ENCODE measurements at regions not wholly inside any gene's neighbourhood (a gene's known extent, or its start where the extent isn't known, plus 50 kb on each side); places are given as distances from the start of the nearest gene placed in this dataset.

DNA sequence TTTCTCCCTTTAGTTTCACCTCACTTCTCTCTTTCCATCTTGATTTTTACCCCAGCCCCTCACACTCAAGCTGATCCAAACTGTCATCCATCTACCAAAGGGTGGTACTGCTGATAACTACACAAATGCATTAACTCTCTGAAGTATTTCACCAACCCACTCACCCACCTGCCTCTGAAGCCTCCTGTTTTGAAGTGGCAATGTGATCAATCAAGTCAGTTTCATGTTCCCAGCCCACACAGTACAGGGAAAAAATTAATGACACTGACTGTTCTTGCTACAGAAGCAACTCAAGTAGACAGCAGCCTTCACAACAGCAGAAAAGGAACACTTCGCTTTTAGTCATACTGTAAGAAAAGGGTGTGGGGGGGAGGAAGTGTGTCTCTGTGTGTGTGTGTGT, 183.0 kb upstream of the NOCT start:
- H3K36me3 ChIP-seq (ENCODE audit: control insufficient read depth, insufficient read depth, low read length): no peaks in the 10 kb centered on the region
- no CpG with 5 or more reads among the region's 1 CpG for WGBS, 2 experiments (ENCODE audit: insufficient coverage in 2 of 2)

DNA sequence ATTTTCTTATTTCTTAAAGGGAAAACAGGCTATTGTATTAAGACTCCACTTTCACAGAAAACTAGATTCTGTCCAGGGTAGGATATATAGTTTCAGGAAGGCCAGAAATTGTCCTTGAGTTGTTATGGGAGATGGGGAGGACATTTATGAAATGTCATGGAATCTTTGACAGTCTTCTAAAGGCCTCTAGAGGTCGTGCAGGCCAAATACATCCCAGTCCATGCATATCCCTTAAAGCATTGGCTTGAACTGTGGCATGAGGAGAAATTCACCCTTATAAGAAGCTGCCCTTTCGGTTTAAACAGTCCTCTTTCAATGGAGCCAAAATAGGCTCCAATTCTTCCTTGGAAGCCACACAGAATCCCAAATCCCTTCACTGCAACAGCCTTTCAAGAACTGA, 183.6 kb upstream of the NOCT start:
- no peak overlapping the region for H3K27ac ChIP-seq (ENCODE audit: low read depth, low read length, severe bottlenecking)
- H3K4me1 ChIP-seq (ENCODE audit: control insufficient read depth, insufficient read depth, low read length, poor library complexity, severe bottlenecking): no peaks in the 10 kb centered on the region
- no peaks in the 10 kb centered on the region for H3K9me3 ChIP-seq (ENCODE audit: control insufficient read depth, low read length)
- no peak overlapping the region for H3K4me3 ChIP-seq (ENCODE audit: extremely low read depth, insufficient read depth, low read length, poor library complexity, severe bottlenecking)
- H3K36me3 ChIP-seq (ENCODE audit: control insufficient read depth, insufficient read depth, low read length): no peaks in the 10 kb centered on the region
- WGBS, 2 experiments (ENCODE audit: insufficient coverage in 2 of 2): 69 to 100% methylated on average over 1 to 2 of the region's 2 CpGs

More for the DNA sequence above, 183.0 kb upstream of the NOCT start:
- Histone ChIP-seq H3K9me3 (ENCODE audit: control insufficient read depth, low read length) (no peaks in the 10 kb centered on the region), H3K27ac (ENCODE audit: low read depth, low read length, severe bottlenecking) (no peak overlapping the region), H3K4me3 (ENCODE audit: extremely low read depth, insufficient read depth, low read length, poor library complexity, severe bottlenecking) (no peak overlapping the region), H3K4me1 (ENCODE audit: control insufficient read depth, insufficient read depth, low read length, poor library complexity, severe bottlenecking) (no peaks in the 10 kb centered on the region)

- Histone ChIP-seq H3K4me3 (ENCODE audit: extremely low read depth, insufficient read depth, low read length, poor library complexity, severe bottlenecking) (no peak overlapping the region), H3K4me1 (ENCODE audit: control insufficient read depth, insufficient read depth, low read length, poor library complexity, severe bottlenecking) (no peaks in the 10 kb centered on the region), H3K27ac (ENCODE audit: low read depth, low read length, severe bottlenecking) (no peak overlapping the region), H3K36me3 (ENCODE audit: control insufficient read depth, insufficient read depth, low read length) (no peaks in the 10 kb centered on the region), H3K9me3 (ENCODE audit: control insufficient read depth, low read length) (no peaks in the 10 kb centered on the region)
- WGBS, 2 experiments (ENCODE audit: insufficient coverage in 2 of 2): 100% methylated on average over 1 of the region's 1 CpG; no CpG with 5 or more reads in 1 of the 2 experiments
Observed at GRCh38 chr4:138828926-138829325, 186.7 kb upstream of the NOCT start.

- Histone ChIP-seq H3K4me3 (ENCODE audit: extremely low read depth, insufficient read depth, low read length, poor library complexity, severe bottlenecking) (no peak overlapping the region), H3K27ac (ENCODE audit: low read depth, low read length, severe bottlenecking) (no peak overlapping the region), H3K4me1 (ENCODE audit: control insufficient read depth, insufficient read depth, low read length, poor library complexity, severe bottlenecking) (no peaks in the 10 kb centered on the region), H3K9me3 (ENCODE audit: control insufficient read depth, low read length) (no peaks in the 10 kb centered on the region), H3K36me3 (ENCODE audit: control insufficient read depth, insufficient read depth, low read length) (no peaks in the 10 kb centered on the region)
- WGBS, 2 experiments (ENCODE audit: insufficient coverage in 2 of 2): 100% methylated on average over 1 of the region's 2 CpGs
Observed at GRCh38 chr4:138826754-138827153, 188.8 kb upstream of the NOCT start.

DNA sequence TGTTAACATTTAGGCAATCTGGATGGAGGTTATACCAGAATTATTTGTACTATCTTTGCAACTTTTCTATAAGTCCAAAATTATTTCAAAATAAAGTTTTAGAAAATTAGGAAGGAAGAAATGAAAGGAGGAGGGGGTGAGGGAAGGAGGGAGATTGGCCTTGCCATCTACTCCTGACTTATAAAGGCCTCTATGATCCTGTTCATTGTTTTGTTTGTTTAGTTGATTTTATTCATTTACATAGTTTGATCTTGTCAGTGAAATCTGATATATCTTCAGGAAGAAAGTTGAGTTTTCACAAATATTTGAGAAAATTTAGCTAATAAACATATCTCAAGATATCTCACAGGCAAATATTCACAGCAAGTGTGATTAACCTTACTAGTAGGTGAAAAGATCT, 189.3 kb upstream of the NOCT start:
- H3K4me3 ChIP-seq (ENCODE audit: extremely low read depth, insufficient read depth, low read length, poor library complexity, severe bottlenecking): no peak overlapping the region
- H3K27ac ChIP-seq (ENCODE audit: low read depth, low read length, severe bottlenecking): no peak overlapping the region
- no peaks in the 10 kb centered on the region for H3K9me3 ChIP-seq (ENCODE audit: control insufficient read depth, low read length)
- no peaks in the 10 kb centered on the region for H3K36me3 ChIP-seq (ENCODE audit: control insufficient read depth, insufficient read depth, low read length)
- no peaks in the 10 kb centered on the region for H3K4me1 ChIP-seq (ENCODE audit: control insufficient read depth, insufficient read depth, low read length, poor library complexity, severe bottlenecking)

DNA sequence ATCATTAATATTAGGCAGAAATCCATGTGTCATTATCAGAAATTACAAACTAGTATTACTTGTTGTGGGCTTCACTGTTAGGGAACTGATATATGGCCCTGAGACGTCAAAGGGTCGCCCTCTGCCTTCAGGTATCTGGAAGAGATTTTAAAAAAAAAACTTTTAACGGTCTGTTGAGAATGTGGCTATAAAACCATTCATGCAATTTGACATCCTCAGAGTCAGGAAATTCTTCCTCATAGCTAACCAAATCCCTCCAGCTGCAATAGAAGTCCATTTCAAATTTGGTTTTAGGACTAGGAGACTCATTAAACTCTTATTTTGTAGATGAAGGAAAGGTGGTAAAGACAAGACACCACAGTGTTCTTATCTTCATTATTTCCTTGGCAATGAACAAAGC, 194.2 kb upstream of the NOCT start:
- Histone ChIP-seq H3K9me3 (ENCODE audit: control insufficient read depth, low read length) (no peaks in the 10 kb centered on the region), H3K4me1 (ENCODE audit: control insufficient read depth, insufficient read depth, low read length, poor library complexity, severe bottlenecking) (no peaks in the 10 kb centered on the region), H3K4me3 (ENCODE audit: extremely low read depth, insufficient read depth, low read length, poor library complexity, severe bottlenecking) (no peak overlapping the region), H3K27ac (ENCODE audit: low read depth, low read length, severe bottlenecking) (no peak overlapping the region), H3K36me3 (ENCODE audit: control insufficient read depth, insufficient read depth, low read length) (no peaks in the 10 kb centered on the region)
- WGBS, 2 experiments (ENCODE audit: insufficient coverage in 2 of 2): 75% methylated on average over 2 of the region's 3 CpGs; no CpG with 5 or more reads in 1 of the 2 experiments

- Histone ChIP-seq H3K4me1 (ENCODE audit: control insufficient read depth, insufficient read depth, low read length, poor library complexity, severe bottlenecking) (no peaks in the 10 kb centered on the region), H3K27ac (ENCODE audit: low read depth, low read length, severe bottlenecking) (no peak overlapping the region)
Observed at GRCh38 chr4:138816875-138817274, 198.7 kb upstream of the NOCT start.

DNA sequence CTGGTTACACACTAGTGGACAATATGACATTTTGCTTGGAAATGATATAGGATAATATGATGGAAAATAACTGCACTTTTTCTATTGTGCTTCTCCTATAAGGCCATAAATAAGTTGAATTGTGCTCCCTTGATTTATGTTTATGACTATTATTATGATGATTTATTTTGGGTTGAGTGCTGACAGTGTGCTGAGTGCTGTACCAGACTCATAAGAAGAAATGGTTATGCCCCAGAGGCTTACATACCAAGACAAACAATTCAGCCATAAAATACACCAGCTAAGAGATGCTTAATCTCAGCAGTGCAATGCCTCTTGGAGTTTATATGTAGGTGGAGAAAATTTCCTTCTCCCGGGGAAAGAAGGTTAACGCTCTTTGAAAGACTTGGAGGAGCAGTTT, 199.8 kb upstream of the NOCT start:
- Histone ChIP-seq H3K4me3 (ENCODE audit: extremely low read depth, insufficient read depth, low read length, poor library complexity, severe bottlenecking) (no peak overlapping the region), H3K9me3 (ENCODE audit: control insufficient read depth, low read length) (no peaks in the 10 kb centered on the region), H3K36me3 (ENCODE audit: control insufficient read depth, insufficient read depth, low read length) (no peaks in the 10 kb centered on the region), H3K4me1 (ENCODE audit: control insufficient read depth, insufficient read depth, low read length, poor library complexity, severe bottlenecking) (no peaks in the 10 kb centered on the region), H3K27ac (ENCODE audit: low read depth, low read length, severe bottlenecking) (no peak overlapping the region)
- WGBS, 2 experiments (ENCODE audit: insufficient coverage in 2 of 2): 88 to 92% methylated on average over 2 of the region's 2 CpGs

More at GRCh38 chr4:138816875-138817274, 198.7 kb upstream of the NOCT start:
- Histone ChIP-seq H3K9me3 (ENCODE audit: control insufficient read depth, low read length) (no peaks in the 10 kb centered on the region), H3K36me3 (ENCODE audit: control insufficient read depth, insufficient read depth, low read length) (no peaks in the 10 kb centered on the region), H3K4me3 (ENCODE audit: extremely low read depth, insufficient read depth, low read length, poor library complexity, severe bottlenecking) (no peak overlapping the region)
- WGBS, 2 experiments (ENCODE audit: insufficient coverage in 2 of 2): 60 to 63% methylated on average over 1 of the region's 3 CpGs

GRCh38 chr4:138805736-138806135, 209.8 kb upstream of the NOCT start:
- Histone ChIP-seq H3K36me3 (ENCODE audit: control insufficient read depth, insufficient read depth, low read length) (no peaks in the 10 kb centered on the region), H3K9me3 (ENCODE audit: control insufficient read depth, low read length) (no peaks in the 10 kb centered on the region), H3K4me3 (ENCODE audit: extremely low read depth, insufficient read depth, low read length, poor library complexity, severe bottlenecking) (no peak overlapping the region), H3K27ac (ENCODE audit: low read depth, low read length, severe bottlenecking) (no peak overlapping the region), H3K4me1 (ENCODE audit: control insufficient read depth, insufficient read depth, low read length, poor library complexity, severe bottlenecking) (no peaks in the 10 kb centered on the region)
- 0% methylated on average over 1 of the region's 4 CpGs for WGBS, 2 experiments (ENCODE audit: insufficient coverage in 2 of 2)

DNA sequence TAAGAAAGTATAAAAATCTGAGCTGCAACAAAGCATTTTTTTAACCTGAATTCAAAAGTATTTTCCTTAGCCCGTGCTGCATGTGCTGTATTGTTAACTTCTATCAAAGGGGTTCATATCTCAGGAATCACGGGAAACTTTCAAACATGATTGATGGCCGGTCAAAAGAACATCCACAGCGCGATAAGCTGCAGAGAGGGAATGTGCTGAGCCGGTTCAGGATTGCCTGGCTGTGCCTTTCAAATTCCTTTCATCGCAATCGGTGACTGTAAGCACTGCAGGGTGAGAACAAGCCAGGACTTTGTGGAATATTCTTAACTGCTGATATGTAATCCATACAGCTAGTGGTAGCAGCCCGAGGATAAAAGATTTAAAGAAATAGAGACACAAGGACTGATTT, 210.9 kb upstream of the NOCT start:
- no peaks in the 10 kb centered on the region for H3K4me1 ChIP-seq (ENCODE audit: control insufficient read depth, insufficient read depth, low read length, poor library complexity, severe bottlenecking)
- peak overlapping the region; percentile 78 for H3K27ac ChIP-seq (ENCODE audit: low read depth, low read length, severe bottlenecking)
- no peak overlapping the region for H3K4me3 ChIP-seq (ENCODE audit: extremely low read depth, insufficient read depth, low read length, poor library complexity, severe bottlenecking)
- H3K9me3 ChIP-seq (ENCODE audit: control insufficient read depth, low read length): no peaks in the 10 kb centered on the region
- no peaks in the 10 kb centered on the region for H3K36me3 ChIP-seq (ENCODE audit: control insufficient read depth, insufficient read depth, low read length)
- 37 to 56% methylated on average over 8 to 9 of the region's 9 CpGs for WGBS, 2 experiments (ENCODE audit: insufficient coverage in 2 of 2)

- Histone ChIP-seq H3K27ac (ENCODE audit: low read depth, low read length, severe bottlenecking) (no peak overlapping the region), H3K9me3 (ENCODE audit: control insufficient read depth, low read length) (no peaks in the 10 kb centered on the region), H3K4me1 (ENCODE audit: control insufficient read depth, insufficient read depth, low read length, poor library complexity, severe bottlenecking) (no peaks in the 10 kb centered on the region), H3K36me3 (ENCODE audit: control insufficient read depth, insufficient read depth, low read length) (no peaks in the 10 kb centered on the region), H3K4me3 (ENCODE audit: extremely low read depth, insufficient read depth, low read length, poor library complexity, severe bottlenecking) (no peak overlapping the region)
- WGBS, 2 experiments (ENCODE audit: insufficient coverage in 2 of 2): 100% methylated on average over 1 of the region's 4 CpGs
Observed at GRCh38 chr4:138803051-138803450, 212.5 kb upstream of the NOCT start.

GRCh38 chr4:138802499-138802898, 213.1 kb upstream of the NOCT start:
- no peak overlapping the region for H3K4me3 ChIP-seq (ENCODE audit: extremely low read depth, insufficient read depth, low read length, poor library complexity, severe bottlenecking)
- no peaks in the 10 kb centered on the region for H3K4me1 ChIP-seq (ENCODE audit: control insufficient read depth, insufficient read depth, low read length, poor library complexity, severe bottlenecking)
- H3K9me3 ChIP-seq (ENCODE audit: control insufficient read depth, low read length): no peaks in the 10 kb centered on the region
- H3K27ac ChIP-seq (ENCODE audit: low read depth, low read length, severe bottlenecking): no peak overlapping the region
- H3K36me3 ChIP-seq (ENCODE audit: control insufficient read depth, insufficient read depth, low read length): no peaks in the 10 kb centered on the region
